ENCODE measurements at regions not wholly inside any gene's neighbourhood (a gene's known extent, or its start where the extent isn't known, plus 50 kb on each side); places are given as distances from the start of the nearest gene placed in this dataset.
A peak's percentile ranks its signal among the peaks of the same experiment; 100 is the strongest.

DNA sequence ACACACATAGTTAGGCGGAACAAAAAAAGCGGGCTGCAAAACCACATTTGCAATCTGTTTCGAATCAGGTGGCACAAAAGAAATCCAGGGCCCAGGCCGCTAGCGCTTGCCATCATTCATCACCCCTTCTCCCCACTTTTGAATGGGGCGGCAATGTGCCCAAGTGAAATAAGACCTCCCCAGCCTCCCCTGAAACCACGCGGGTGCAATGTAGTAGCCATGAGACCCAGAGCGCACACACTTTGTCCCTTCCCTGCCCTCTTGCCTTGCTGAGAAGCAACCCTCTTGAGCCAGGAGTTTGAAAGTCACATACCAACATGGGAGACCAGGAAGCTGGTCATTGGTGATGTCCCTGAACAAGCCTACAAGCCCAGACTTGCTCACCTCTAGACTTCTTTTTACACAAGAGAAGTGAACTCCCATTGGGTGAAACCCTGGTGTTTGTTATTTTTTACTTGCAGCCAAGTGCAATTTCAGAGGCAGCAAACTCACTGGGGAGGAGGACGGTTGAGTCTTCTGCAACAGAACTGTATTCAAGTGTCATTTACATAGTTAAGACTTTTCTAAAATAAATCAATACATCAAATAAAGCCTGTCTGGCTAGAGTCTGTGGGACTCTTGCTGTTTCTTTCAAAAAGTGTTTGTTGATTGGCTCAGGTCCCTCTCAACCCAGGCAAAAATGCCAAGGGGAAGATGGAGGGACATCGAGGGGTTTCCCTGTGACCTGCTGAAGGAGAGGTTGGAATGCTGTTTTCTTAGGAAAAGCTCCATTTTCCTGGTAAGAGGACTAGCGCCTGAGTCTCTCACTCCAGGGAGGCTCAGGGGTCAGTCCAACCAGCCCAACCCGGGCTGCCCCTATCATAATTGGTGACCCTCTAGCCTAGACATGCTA is 138.1 kb upstream of the PTPN1 start:
- ATAC-seq = no peak
- BruUV-seq (replicated peaks) = no TSS peak
- Histone ChIP-seq H4K20me1 (ENCODE audit: low read length) (no peaks in the 10 kb centered on the region), H3K9me3 (ENCODE audit: low read length) (no peaks in the 10 kb centered on the region), H3K9me2 (replicated peaks; ENCODE audit: low read length) (no peaks in the 10 kb centered on the region), H3K4me1 (ENCODE audit: insufficient read depth, low read length) (peaks cover 43% of the 10 kb centered on the region), H3K9ac (ENCODE audit: low read length) (no peak overlapping the region), H3K36me3 (ENCODE audit: low read depth, low read length) (no peaks in the 10 kb centered on the region), H2AFZ (ENCODE audit: low read length) (no peak overlapping the region), H3K4me2 (ENCODE audit: low read length) (peak overlapping the region; percentile 6; the same call in 1 of the 2 replicates), H3K27ac (ENCODE audit: low read length) (0 out of 2 replicates have a peak overlapping the region, but pooled peaks have one; percentile 4), H3K4me3 (ENCODE audit: low read length) (no peak overlapping the region), H3K27me3 (ENCODE audit: low read length) (no peaks in the 10 kb centered on the region), H3K79me2 (ENCODE audit: low read length) (no peaks in the 10 kb centered on the region), H3F3A (ENCODE audit: low read length, unreplicated experiment) (no peaks in the 10 kb centered on the region)
- TF ChIP-seq EZH2phosphoT487 (IDR thresholded peaks at IDR 0.05; ENCODE audit: borderline replicate concordance, low read length) (no peak), EZH2 (IDR thresholded peaks at IDR 0.05; ENCODE audit: low read length, unreplicated experiment) (no peak)
- TF ChIP-seq, protein P1, sequence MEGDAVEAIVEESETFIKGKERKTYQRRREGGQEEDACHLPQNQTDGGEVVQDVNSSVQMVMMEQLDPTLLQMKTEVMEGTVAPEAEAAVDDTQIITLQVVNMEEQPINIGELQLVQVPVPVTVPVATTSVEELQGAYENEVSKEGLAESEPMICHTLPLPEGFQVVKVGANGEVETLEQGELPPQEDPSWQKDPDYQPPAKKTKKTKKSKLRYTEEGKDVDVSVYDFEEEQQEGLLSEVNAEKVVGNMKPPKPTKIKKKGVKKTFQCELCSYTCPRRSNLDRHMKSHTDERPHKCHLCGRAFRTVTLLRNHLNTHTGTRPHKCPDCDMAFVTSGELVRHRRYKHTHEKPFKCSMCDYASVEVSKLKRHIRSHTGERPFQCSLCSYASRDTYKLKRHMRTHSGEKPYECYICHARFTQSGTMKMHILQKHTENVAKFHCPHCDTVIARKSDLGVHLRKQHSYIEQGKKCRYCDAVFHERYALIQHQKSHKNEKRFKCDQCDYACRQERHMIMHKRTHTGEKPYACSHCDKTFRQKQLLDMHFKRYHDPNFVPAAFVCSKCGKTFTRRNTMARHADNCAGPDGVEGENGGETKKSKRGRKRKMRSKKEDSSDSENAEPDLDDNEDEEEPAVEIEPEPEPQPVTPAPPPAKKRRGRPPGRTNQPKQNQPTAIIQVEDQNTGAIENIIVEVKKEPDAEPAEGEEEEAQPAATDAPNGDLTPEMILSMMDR (conservative IDR thresholded peaks at IDR 0.05; ENCODE audit: low read depth, low read length) = no peak
- ChIA-PET CTCF (no interaction called here), POLR2A (ENCODE audit: unreplicated experiment) (no interaction called here)
- intact Hi-C loops (cut with micrococcal nuclease) = no loop called here
- no peak for DNase-seq

DNA sequence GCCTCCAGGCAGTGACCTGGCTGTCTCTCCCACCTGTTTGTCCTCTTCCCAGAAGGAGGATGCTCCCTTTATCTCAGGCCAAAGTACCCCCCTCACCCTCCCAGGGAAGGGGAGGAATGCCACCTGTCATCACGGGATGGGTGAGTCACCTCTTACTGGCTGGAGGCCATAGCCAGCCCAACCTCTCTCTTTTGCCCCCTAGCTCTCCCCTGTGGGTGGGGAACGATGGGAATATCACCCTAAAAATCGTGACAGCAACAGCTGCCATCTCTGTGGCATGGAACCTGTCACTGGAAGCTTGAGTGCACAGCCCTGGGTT is 137.5 kb upstream of the PTPN1 start:
- POLR2A ChIA-PET (ENCODE audit: unreplicated experiment) = no interaction called here
- no TSS peak for BruUV-seq (replicated peaks)
- Histone ChIP-seq H3F3A (ENCODE audit: low read length, unreplicated experiment) (no peaks in the 10 kb centered on the region), H3K27me3 (ENCODE audit: low read length) (no peaks in the 10 kb centered on the region), H3K27ac (ENCODE audit: low read length) (0 out of 2 replicates have a peak overlapping the region, but pooled peaks have one; percentile 1), H3K4me2 (ENCODE audit: low read length) (0 out of 2 replicates have a peak overlapping the region, but pooled peaks have one; percentile 6), H3K4me1 (ENCODE audit: insufficient read depth, low read length) (peaks cover 48% of the 10 kb centered on the region), H3K79me2 (ENCODE audit: low read length) (no peaks in the 10 kb centered on the region), H3K9me3 (ENCODE audit: low read length) (no peaks in the 10 kb centered on the region), H3K4me3 (ENCODE audit: low read length) (no peak overlapping the region), H3K36me3 (ENCODE audit: low read depth, low read length) (no peaks in the 10 kb centered on the region), H3K9me2 (replicated peaks; ENCODE audit: low read length) (no peaks in the 10 kb centered on the region), H2AFZ (ENCODE audit: low read length) (no peak overlapping the region), H3K9ac (ENCODE audit: low read length) (peak overlapping the region; percentile 7; the same call in 1 of the 2 replicates), H4K20me1 (ENCODE audit: low read length) (no peaks in the 10 kb centered on the region)
- CTCF ChIA-PET = no interaction called here
- TF ChIP-seq, protein P1 (conservative IDR thresholded peaks at IDR 0.05; ENCODE audit: low read depth, low read length) = no peak
- TF ChIP-seq EZH2phosphoT487 (IDR thresholded peaks at IDR 0.05; ENCODE audit: borderline replicate concordance, low read length) = no peak
- no peak for TF ChIP-seq EZH2 (IDR thresholded peaks at IDR 0.05; ENCODE audit: low read length, unreplicated experiment)
- DNase-seq = peak; percentile 78
- ATAC-seq = peak; percentile 10; the same call in 1 of the 2 replicates
- intact Hi-C loops (cut with micrococcal nuclease) = no loop called here
